CD1c-positive myeloid dendritic cell (primary cell): ENCODE measurements at regions not wholly inside any gene's neighbourhood (a gene's known extent, or its start where the extent isn't known, plus 50 kb on each side); places are given as distances from the start of the nearest gene placed in this dataset.

Source experiments
- DNase-seq: peaks from one replicate; pipeline ENCODE4 v3.0.0-alpha.2; 2016; ENCODE audit errors: extremely low spot score

DNA sequence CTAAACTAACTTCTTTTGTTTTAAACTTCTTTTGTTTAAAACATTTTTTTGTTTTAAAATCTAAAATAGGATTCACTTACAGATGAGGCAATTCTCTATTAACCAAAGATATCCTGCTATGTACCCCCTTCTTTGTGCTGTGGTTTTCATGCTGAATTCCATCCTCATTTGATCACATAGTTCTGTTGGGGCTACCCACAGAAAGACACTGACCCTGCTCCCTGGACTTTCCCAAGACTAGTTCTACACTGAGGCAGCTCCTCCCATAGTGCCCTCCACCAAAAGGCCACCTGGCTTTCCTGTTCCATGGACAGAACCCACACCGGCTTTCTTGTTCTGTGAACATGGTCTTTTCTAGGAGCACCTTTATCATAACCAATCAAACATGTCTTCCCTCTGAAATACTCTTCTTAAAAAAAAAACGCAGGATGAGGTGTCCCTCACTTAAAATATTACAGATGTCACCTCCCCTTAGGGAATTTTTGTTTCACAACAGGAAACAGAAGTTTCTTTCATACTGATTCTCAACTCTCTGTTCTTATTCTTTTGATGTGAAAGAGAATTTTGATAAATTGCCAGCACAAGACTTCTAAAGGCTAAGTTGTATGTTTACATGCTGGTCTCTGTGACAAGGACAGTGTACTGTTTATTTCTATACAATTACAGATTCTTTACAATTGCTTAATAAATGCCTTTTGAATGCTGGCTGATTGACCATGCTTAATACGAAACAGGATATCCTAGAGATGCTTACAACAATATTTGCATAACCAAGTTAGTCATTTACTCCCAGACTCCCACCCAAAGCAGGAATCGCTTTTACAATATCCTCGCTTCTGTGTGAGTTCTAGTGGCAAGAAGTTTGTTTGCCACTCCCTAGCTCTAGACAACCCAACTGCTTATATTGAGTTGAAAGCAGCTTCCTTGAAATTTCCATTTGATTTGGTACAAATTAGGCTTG lies 300.4 kb downstream of the DTWD2 start:
- DNase-seq, result no peak

DNA sequence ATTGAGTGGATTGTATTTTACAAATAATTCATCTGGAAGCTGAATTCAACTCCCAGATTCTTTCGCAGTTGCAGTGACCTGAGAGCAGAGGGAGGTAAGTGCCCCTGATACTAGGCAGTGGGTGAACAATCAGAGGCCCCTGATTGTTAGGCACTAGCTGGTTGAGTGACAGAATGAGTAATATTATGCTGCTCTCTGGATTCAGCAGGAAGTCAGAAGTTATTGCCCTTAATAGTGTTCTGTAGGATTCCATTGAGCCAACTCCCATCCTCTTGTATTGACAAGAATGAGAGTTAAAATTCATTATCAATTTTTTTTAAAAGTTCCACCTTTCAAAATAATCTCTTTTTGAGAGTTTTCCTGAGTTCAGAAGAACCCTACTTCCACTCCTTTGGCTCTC lies 301.2 kb downstream of the DTWD2 start:
- no peak for DNase-seq

DNA sequence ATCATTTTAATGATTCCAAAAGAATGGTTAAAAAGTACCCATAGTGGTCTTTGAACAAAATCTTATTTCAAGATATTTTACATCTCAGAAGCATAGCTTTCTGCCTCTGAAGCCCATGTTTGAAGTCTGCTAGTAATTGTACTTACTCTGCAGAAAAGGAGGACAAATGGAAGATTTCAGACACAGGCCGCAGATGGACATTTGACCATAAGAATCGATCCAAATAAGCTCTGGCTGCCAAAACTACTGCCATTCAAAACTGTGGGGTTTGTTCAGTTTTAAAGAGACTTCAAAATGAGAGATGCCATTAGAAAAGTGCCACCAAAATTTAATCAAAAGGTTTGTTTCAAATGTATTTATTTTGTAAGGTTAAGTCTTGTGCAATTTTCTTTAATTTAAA lies 306.7 kb downstream of the DTWD2 start:
- DNase-seq, result no peak

DNA sequence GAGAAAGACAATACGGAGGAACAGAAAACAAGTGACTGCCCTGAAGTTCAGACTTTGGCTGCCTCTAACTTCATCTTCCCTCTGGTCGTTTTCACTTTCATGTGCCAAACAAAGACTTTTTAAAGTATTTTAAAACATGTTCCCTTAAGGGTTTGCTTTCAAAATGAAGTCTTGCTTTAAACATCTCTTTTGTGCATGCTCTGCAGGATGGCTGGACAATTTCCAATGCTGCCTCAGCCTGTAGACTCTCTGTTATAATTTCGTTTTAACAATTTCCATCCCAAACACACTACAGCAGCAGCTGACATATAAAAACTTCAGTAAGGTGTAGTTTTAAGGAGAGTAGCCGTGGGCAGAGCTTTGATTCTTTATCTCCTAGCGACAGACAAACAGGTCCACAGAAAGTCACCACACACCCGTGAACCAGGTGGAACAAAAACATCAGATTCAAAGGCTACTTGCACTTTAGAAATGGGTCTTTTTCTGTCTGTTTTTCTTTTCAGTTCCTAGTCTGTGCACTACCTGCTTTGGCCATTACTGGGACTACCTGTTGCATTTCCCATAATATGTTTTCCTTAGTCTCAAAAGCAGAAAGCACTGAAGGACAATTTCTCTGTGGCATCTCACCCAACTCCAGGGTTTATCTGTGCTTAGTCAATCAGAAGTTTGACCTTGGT lies 308.9 kb downstream of the DTWD2 start:
- DNase-seq, result no peak

DNA sequence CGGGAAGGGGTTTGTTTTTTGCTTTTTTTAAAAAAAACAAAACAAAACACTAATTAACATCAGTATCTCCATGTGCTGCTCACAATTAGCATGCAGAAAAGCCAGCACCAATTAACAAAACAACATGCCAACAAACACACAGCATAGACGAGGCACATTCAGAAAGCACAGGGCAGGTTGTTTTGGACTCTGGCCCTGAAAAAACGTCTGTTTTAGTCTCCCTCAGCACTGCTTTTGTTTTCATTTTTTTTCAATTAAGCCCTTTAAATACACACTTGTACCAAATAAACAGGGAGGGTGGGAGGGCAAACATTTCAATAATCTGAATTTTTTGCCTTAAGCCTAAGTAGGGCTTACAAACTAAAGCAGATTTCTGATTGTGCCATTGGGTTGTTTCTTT lies 309.6 kb downstream of the DTWD2 start:
- no peak for DNase-seq

DNA sequence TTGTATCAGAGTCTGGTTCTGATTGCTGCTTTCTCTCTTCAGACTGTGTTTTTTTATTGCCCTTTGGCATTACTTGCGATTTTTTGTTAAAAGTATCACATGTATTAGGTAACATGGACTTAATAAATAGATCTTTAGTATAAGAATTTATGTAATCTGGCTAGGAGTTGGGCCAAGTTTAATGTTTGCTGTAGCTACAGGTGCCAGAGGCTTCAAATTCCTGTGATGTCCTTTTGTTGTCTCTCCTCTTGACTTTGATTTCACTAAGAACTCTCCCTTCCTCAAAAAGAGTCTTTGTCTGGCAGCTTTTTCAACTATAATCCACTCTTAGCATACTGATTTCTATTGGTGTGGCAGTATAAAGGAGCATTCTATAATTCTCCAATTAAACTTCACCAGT lies 313.1 kb downstream of the DTWD2 start:
- no peak for DNase-seq

DNA sequence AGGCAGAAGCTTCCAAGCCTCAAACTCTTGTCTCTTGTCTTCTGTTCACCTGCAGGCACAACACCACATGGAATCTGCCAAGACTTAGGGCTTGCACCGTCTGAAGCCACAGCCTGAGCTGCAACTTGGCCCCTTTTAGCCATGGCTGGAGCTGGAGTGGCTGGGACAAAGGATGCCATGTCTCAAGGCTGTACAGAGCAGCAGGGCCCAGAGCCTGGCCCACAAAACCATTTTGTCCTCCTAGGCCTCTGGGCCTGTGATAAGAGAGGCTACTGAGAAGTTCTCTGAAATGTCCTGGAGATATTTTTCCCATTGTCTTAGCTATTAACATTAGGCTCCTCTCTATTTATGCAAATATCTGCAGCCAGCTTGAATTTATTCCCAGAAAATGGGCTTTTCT lies 330.8 kb downstream of the DTWD2 start:
- no peak for DNase-seq

DNA sequence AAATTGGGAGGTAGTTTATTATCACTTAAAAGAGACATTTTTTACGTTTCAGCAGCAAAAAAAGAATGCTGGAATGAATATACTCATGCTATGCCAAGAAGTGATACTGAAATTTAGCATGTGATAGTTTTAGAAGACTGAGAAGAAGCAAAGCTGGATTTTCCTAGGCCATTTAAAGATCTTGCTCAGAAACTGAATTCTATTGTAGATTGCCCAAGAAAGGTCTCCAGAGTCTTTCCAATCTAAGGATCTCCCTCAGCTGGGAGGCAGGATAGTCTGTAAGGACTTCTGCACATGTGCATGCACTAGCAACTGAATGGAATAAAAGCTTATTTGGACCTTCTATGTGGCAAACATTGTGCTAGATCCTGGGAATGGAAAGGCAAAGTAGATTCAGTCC lies 334.5 kb downstream of the DTWD2 start:
- DNase-seq, result no peak

DNA sequence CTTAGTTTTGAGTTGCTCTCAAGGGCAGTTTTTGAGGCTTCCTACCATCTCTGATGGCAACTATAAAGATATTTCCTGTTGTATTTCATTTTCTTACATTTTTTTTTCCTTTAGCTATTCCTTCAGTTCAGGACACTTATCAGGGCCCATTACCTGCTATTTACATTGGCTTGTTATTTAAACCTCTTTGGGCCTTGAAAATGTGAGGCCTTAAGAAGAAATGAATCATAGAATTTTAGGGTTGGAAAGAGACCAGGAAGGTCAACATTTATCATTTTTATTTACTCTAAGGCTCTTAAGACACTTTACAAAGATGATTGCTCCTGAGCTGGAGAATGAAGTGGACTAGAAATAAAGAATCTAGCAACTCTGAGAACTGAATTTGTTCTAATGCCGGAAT lies 335.2 kb downstream of the DTWD2 start:
- DNase-seq, result no peak

DNA sequence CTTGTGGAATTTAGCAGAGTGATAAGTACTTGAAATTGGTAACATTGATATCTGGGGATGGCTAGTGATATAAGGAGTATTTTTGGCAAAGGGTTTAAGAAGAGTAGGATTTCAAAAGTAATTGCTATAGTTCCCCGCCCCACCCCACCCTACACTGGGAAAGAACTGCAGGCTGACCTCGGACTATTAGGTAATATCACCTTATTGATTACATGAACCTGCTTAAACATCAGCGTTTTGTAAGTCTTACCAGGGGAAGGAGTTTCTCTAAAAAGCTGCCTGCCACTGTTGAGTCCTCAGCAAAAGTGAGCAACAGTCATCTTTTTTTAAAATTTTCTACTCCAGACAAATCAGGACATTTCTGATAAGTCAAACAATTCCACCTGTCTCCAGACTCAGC lies 337.3 kb downstream of the DTWD2 start:
- DNase-seq, result no peak

DNA sequence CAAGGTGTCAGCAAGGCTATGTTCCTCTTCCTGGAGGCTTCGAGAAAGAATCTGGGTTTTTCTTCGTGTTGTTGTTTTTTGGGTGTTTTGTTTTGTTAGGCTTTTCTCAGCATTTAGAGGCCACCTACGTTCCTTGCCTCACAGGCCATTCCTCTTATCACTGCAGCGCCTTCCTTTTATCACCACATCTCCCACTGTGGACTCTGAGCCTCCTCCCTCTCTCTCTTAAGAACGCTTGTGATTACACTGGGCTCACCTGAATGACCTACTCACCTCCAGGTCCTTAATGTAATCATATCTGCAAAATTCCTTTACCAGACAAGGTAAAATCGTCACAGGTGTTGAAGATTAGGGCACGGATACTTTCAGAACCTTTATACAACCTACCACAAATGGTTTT lies 340.8 kb downstream of the DTWD2 start:
- DNase-seq, result no peak

DNA sequence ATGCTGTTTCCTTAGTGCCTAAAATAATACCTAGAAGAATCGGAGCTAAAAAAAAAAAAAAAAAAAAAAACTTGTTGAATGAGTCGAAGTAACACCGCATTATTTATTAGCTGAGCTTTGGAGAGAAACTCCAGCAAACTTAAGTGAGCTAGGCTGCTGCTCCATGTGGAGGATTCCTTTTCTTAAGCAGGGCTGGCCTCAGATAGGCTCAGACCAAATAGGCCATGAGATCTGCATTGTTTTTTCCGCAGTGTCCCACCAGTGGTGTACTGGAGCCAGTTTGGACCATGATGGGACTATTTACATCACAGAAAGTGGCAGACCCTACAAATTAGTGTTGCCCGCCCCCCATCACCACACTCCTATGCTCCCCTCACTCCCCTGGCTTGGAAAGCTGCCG lies 341.4 kb downstream of the DTWD2 start:
- DNase-seq, result no peak

DNA sequence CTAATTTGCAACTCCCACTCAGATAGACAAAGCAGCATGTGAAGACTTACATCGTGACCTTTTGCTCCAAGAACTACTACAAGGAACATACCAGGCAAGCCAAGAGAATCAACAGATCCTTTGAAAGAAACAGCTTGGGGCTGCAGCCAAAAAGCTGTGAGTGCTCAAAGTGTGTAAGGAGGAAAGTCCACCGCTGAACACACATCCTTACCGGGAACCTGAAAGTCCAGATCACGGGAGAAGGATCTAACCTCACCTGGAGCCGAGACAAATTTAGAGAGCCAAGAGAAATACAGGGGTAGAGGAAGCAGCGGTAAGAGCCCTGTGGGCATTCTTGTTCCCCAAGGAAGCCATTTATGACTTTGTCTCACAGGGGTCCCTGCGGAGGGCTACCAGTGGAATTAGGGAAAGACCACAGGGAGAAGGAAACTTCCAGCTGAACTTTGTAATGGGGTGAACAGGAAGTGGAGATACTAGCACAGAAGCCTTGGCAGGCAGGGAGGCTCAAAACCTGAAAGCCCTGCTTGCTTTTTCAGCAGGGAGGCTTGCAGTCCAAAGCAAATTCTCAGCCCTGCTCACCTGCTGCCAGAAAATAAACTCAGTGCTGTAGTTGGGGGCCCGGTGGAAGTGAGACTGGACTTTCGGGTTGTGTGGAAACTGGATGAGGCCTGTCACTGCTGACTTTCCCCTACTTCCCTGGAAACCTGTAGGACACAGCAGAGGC lies 350.2 kb downstream of the DTWD2 start:
- no peak for DNase-seq

DNA sequence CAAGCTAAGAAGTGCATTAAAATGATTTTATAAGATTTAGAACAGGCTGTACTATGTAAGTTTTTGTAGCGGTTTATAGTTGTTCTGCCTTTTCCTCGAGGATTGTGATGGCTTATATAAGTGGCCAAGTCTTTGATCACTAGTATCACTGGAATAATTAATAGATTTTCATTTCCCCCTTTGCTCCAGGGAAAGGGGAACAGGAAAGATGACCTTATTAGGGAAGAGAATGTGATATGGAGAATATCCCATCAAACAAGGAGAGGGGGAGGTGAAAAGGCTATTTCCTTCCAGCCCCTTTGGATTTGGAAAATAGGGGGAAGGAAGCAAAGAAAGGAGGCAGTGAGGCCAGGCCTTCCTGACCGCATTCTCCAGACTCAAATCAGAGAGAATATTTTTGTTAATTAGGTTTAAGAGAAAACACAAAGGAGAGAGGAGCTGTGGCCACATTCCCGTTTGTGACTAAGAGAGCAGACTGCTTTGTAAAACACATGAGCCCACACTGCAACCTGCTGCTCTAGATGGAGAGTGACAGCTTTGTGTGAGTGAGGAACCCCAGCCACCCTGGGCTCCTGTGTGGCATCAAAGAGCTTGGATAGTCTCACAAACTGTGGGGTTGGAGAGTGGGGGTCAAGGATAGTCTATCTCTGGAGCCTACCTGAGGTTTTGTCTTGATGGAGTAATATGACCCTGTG lies 359.5 kb downstream of the DTWD2 start:
- no peak for DNase-seq

DNA sequence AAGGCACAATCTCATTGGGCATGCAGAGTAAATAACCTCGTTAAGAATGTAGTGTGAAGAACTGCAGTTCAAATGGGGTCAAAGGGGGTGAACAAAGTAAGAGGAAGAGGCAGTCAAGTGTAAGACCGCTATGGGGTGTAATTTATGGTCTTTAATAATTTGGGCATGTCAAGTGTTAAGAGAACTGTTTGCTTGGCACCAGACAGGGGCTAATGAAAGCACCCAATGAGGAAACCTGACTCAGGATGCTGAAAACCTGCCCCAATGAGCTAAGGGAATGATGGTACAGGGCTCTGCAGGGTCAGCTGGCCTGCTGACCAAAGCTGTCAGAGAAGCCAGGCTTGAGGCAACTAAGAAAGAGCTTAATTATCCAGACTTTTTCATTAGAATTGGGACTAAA lies 368.1 kb downstream of the DTWD2 start:
- no peak for DNase-seq

DNA sequence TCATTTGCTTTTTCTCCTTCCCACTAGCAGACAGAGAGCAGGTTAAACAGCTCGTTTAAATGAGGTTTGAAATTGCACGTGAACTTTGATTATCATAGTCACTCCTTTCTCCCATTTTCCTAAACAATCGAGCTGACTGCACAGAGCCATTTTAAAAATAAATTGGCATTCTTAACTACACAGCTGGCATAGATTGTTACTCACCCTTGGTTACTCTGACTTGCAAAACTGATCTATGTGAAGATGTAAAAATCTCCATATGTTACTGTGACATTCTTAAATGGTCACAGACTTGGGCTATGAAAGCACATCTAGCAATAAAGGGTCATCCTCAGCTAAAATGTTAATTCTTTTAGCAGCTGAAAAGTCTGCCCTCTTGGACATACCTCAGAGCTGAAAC lies 368.5 kb downstream of the DTWD2 start:
- no peak for DNase-seq

DNA sequence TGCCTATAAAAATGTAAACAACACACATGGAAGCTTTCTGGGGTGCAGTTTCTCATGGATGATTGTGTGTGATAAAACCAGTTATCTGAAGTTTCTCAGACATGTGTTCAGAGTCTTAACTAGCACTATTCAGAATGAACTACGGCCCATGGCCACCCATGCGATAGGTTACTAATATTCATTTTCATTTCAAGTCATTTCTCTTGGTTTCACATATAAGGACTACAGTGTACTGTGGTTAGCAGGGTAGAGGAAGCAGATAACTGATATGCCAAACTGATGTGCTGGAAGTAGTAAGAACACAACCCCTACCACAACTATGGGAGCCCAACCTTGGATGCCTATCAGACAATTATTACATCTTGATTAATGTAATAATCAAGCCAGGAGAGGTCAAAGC lies 372.1 kb downstream of the DTWD2 start:
- no peak for DNase-seq

DNA sequence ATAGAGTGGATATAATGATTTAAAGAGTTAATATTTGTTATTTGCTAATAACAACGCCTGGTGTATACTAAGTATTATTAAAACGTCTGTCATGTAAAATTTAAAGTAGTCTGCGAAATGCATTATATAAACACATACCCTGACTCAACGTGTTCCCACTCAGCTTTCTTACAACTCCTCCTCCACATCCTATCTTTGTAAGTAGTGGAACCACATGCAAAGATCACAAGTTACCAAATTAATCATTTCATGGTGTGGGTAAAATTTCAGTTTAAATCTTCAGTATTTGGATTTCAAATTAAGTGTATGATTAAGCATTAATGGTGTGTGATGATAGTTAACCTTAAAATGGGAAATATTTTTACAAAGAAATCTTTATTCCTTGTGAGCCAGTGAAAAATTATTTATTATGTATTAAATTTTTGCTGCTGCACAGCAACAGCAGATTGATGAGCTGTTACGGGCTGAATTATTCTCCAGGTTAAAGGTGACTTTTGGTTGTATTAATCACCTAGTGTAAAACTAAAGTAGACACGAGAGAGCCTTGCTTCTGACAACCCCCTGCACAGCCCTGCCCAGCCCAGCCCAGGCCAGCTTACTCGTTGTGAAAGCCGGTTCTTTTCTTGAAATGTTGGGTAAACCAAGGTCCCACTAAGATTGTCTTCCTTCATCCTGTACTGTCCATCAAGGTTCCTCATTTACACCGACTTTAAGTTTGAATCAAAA lies 373.5 kb downstream of the DTWD2 start:
- DNase-seq, result no peak

DNA sequence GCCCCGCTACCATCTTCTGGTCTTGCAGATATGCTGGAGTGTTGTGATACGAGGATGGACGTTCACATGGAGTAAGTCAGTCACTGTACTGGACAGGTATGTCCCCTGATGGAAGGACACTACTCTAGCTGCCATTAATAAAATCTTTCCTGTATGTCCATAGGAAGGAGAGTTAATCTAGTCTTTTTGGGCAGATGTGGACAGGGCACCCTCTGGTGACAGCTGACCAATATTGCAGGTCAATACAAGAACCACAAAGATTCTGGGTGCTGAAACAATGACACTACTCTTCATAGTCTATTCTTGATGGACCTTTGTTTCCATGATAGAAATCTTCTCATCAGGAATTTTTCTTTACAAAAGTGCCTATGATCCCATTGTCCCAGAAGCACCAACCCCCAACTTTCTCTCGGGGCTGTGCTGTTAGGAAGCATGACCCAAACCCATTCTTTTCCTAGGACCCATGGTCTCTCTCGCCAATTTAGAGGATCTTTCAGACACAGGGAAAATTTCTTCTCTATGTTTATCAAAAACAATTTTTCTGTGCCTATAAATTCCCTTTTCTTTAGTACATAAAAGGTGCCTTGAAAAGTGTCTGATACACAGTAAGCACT lies 376.9 kb downstream of the DTWD2 start:
- DNase-seq, result no peak

DNA sequence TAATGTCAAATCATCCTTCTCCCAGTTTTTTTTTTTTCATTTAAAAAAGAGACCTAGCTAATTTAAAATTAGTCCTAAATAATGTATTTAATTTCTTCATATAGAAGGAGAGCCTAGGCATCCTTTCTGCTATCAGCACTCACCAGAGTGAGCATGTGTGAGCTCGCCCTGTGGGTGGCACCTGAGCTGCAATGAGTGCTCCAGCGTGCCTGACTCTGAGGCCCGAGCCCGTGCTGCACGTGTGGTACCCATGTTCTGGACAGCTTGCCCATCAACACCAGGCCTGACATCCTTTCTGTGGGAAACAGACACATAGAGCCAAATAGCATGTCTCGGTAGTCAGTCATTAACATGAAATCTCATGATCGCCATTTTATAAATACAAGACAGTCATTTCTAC lies 381.4 kb downstream of the DTWD2 start:
- no peak for DNase-seq

DNA sequence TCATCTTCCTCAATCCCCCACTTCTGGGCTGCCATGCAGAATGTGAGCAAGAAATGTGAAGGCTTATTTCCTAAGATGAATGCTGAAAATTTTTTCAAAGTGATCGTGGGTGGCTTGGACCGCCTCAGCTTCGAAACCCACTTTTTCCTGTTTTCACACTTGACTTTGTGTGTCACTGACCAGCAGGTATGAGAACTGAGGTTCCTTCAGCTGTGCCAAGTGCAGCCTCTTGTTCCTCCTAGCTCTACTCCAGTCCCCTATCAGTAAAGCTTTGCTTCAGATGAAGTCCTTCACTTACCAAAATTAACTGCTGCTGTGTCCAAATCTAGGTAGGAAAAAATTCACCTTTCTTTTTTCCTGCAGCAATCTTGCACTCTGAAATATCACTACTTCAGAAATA lies 382.6 kb downstream of the DTWD2 start:
- no peak for DNase-seq
